Astrocyte of the cerebellum (primary cell): ENCODE measurements at regions not wholly inside any gene's neighbourhood (a gene's known extent, or its start where the extent isn't known, plus 50 kb on each side); places are given as distances from the start of the nearest gene placed in this dataset.
A peak's percentile ranks its signal among the peaks of the same experiment; 100 is the strongest.

Source experiments
- DNase-seq: peaks from one replicate; pipeline ENCODE4 v3.0.0-alpha.2; 2011; ENCODE audit warnings: low read depth
- H3K4me3 ChIP-seq: 2 replicates; pipeline ENCODE4 v1.5.1; 2011; ENCODE audit warnings: mild to moderate bottlenecking, low read depth, low read length, moderate library complexity
- in situ Hi-C: cut with HindIII; loops from 2 replicates; pipeline ENCODE4 v1.10.0; 2017; ENCODE audit warnings: low sequenced_read_pairs
- TF ChIP-seq, protein P1 (sequence below): IDR thresholded peaks from 2 replicates; pipeline ENCODE4 v1.5.1; 2012; ENCODE audit warnings: low read length, low read depth, moderate library complexity, mild to moderate bottlenecking; ENCODE audit errors: missing control alignments

DNA sequence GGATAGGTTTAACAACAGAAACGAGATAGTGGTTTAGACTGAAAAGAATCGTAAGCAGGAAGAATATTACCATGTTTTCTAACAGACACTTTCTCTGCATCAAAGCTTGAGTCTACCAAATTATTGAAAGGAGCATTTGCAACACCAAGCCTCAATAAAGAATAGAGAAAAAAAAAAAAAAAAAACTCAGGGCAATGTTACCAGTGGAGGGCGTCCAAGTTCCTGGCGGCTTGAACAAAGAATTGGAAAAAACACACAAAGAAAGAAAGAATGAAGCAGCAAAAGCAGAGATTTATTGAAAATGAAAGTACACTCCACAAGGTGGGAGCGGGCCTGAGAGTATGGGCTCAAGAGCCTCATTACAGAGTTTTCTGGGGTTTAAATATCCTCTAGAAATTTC lies 686.5 kb upstream of the ADGRL2 start:
- in situ Hi-C loops = no loop called here
- no peak for DNase-seq
- TF ChIP-seq, protein P1, sequence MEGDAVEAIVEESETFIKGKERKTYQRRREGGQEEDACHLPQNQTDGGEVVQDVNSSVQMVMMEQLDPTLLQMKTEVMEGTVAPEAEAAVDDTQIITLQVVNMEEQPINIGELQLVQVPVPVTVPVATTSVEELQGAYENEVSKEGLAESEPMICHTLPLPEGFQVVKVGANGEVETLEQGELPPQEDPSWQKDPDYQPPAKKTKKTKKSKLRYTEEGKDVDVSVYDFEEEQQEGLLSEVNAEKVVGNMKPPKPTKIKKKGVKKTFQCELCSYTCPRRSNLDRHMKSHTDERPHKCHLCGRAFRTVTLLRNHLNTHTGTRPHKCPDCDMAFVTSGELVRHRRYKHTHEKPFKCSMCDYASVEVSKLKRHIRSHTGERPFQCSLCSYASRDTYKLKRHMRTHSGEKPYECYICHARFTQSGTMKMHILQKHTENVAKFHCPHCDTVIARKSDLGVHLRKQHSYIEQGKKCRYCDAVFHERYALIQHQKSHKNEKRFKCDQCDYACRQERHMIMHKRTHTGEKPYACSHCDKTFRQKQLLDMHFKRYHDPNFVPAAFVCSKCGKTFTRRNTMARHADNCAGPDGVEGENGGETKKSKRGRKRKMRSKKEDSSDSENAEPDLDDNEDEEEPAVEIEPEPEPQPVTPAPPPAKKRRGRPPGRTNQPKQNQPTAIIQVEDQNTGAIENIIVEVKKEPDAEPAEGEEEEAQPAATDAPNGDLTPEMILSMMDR = peak; percentile 4
- H3K4me3 ChIP-seq = no peak overlapping the region

DNA sequence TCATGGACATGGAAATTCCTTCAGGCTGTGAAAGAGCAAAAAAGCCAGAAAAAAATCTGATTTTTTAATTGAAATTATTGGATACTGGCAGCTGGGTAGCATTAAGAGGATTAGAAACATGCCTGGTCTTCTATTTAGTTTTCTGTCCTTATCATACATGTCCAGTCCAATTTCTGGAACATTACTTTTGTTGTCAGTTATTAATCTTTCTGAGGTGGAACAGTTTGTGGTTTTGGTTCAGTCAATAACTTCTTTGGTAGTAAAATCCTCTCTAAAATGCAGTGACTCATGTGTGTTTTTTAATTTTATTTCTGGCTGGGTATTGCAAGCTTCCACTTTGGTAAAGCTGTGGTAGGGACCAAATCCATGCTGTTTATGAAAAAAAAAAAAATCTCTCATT lies 687.0 kb upstream of the ADGRL2 start:
- in situ Hi-C loops = no loop called here
- DNase-seq = peak; percentile 20
- H3K4me3 ChIP-seq = no peak overlapping the region
- TF ChIP-seq, protein P1 = no peak

DNA sequence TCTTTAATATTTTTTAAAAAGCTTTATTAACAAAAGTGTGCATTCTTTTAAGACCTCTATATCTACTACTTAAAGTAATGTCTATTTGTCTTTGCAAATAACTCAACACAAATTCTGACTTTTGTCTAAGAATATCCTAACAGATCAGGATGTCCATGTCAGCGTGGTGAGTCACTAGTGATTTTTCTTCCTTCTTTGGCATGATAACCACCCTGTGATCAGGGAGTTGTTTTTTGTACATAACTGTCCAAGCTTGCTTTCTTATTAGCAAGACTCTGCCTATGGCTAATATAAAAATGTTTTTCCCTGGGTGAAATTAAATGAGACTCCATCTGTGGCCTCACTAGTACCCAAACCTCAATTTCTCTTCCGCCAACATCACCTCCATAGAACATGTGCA lies 688.9 kb upstream of the ADGRL2 start:
- TF ChIP-seq, protein P1 = no peak
- no peak overlapping the region for H3K4me3 ChIP-seq
- in situ Hi-C loops = no loop called here
- DNase-seq = no peak

DNA sequence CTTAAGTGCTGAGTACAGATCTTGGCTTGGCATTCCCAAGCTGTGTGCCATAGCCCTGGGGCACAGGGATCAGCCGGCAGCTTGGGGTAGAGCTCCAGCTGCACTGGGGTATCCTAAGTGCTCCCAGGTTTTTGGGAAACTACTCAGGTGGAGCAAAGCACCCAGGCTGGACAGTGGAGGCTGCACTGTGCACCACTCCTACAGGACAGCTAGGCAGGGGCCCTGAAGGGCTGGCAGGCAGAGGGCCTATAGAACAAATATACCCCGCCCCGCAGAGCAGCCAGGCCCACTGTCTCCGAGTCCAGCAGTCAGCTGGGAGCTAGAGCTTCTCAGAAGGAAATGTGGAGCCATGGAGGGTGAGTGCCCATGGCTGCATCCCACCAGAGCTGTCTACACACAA lies 691.7 kb upstream of the ADGRL2 start:
- in situ Hi-C loops = no loop called here
- H3K4me3 ChIP-seq = no peak overlapping the region
- DNase-seq = no peak
- TF ChIP-seq, protein P1 = no peak

DNA sequence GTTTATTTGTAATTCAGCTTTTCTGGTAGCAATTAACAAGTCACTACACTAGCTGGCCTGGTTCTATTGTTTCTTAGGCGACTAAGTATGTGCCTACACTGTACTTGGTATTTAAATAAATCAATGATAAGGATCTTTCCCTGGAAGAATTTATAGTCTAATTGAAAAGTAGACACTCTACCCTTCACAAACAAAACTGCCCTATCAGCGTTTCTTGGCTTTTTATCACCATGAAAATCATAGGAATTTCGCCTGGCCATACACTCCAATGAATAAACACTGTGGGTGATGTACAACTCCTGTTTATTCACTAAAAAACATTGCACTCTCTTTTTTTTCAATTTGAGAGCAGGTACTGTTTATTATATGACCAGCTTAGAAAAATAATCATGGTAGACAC lies 702.9 kb upstream of the ADGRL2 start:
- TF ChIP-seq, protein P1 = no peak
- no peak overlapping the region for H3K4me3 ChIP-seq
- no peak for DNase-seq
- in situ Hi-C loops = no loop called here

DNA sequence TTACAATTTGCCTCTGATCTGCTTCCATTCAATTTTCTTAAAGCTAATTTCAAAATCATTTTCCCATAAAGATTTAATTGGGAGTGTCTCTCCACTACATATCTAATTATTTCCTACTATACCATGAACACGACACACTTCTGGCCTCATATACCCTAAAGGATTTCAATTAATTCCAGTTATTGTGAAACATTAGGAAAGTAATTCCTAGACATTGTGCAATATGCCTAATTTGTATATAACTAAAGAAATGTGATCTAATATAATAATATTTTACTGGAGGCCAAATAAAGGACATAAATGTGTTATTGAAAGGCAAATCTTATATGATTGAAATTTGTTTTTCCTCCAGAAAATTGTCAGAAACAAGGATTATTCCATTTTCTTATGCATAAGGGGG lies 727.2 kb upstream of the ADGRL2 start:
- TF ChIP-seq, protein P1 = no peak
- in situ Hi-C loops = no loop called here
- no peak for DNase-seq
- no peak overlapping the region for H3K4me3 ChIP-seq
